IMR-90 (cell line): ENCODE measurements at regions not wholly inside any gene's neighbourhood (a gene's known extent, or its start where the extent isn't known, plus 50 kb on each side); places are given as distances from the start of the nearest gene placed in this dataset.

Source experiments
- ATAC-seq: fragments of 200-7000 bp; cut with Tn5 transposase; 2 replicates; pipeline ENCODE4 v1.9.1; 2020; ENCODE audit warnings: low read depth, mild to moderate bottlenecking, moderate library complexity
- BruUV-seq: library from RNA; stranded (reverse); fragments of 400-500 nt; replicated peaks from 2 replicates; lab custom pipeline; 2021; lab: Mats Ljungman, UMichigan
- CTCF ChIA-PET: fragments of 300-600 bp; formaldehyde crosslinking; extraction: SDS; loops from one replicate; lab custom pipeline; 2021; ENCODE audit warnings: antibody characterized with exemption; lab: Yijun Ruan, JAX
- POLR2A ChIA-PET: fragments of 300-600 bp; sonication (Branson Sonifier 250); formaldehyde crosslinking; loops from one replicate; lab custom pipeline; 2022; ENCODE audit warnings: antibody characterized with exemption; ENCODE audit not compliant: unreplicated experiment; lab: Charles Lee
- DNase-seq: peaks from one replicate; pipeline ENCODE4 v3.0.0; 2013
- H2AFZ ChIP-seq: replicated peaks from 2 replicates; pipeline ENCODE3; 2013; ENCODE audit warnings: low read length, mild to moderate bottlenecking; ENCODE audit not compliant: poor library complexity
- H2AK5ac ChIP-seq: 2 replicates; pipeline ENCODE4 v1.6.1; 2013; ENCODE audit warnings: low read depth, low read length, inconsistent platforms
- H2AK9ac ChIP-seq: replicated peaks from 2 replicates; pipeline ENCODE3; 2013; ENCODE audit warnings: mild to moderate bottlenecking, low read depth, low read length, moderate library complexity; ENCODE audit not compliant: poor library complexity
- H2BK120ac ChIP-seq: 2 replicates; pipeline ENCODE4 v1.6.1; 2013; ENCODE audit warnings: low read depth, low read length, inconsistent platforms
- H2BK15ac ChIP-seq: 3 replicates; pipeline ENCODE4 v1.6.1; 2013; ENCODE audit warnings: low read depth, low read length, inconsistent platforms
- H2BK20ac ChIP-seq: 2 replicates; pipeline ENCODE4 v1.6.1; 2013; ENCODE audit warnings: low read depth, mild to moderate bottlenecking, inconsistent platforms, low read length, moderate library complexity
- H2BK5ac ChIP-seq: 2 replicates; pipeline ENCODE4 v1.6.1; 2013; ENCODE audit warnings: mild to moderate bottlenecking, low read depth, low read length, inconsistent platforms; ENCODE audit not compliant: poor library complexity, severe bottlenecking
- H3K14ac ChIP-seq: replicated peaks from 2 replicates; pipeline ENCODE4 v1.6.1; 2013; ENCODE audit warnings: low read depth, low read length, inconsistent platforms
- H3K18ac ChIP-seq: 2 replicates; pipeline ENCODE4 v1.6.1; 2013; ENCODE audit warnings: low read depth, low read length, control low read depth
- H3K23ac ChIP-seq: 2 replicates; pipeline ENCODE4 v1.6.1; 2013; ENCODE audit warnings: low read depth, low read length, inconsistent platforms
- H3K27ac ChIP-seq: 2 replicates; pipeline ENCODE4 v1.5.1; 2013; ENCODE audit warnings: mild to moderate bottlenecking, control low read depth, low read length; ENCODE audit not compliant: insufficient read depth
- H3K27me3 ChIP-seq: 2 replicates; pipeline ENCODE4 v1.6.1; 2013; ENCODE audit warnings: low read length; ENCODE audit not compliant: control insufficient read depth, insufficient read depth
- H3K36me3 ChIP-seq: 2 replicates; pipeline ENCODE4 v1.6.1; 2013; ENCODE audit warnings: low read length, mixed read lengths; ENCODE audit not compliant: control insufficient read depth, insufficient read depth
- H3K4ac ChIP-seq: 2 replicates; pipeline ENCODE4 v1.6.1; 2013; ENCODE audit warnings: low read depth, low read length, inconsistent platforms
- H3K4me1 ChIP-seq: 2 replicates; pipeline ENCODE4 v1.6.1; 2013; ENCODE audit warnings: low read length, mixed read lengths; ENCODE audit not compliant: control insufficient read depth, insufficient read depth
- H3K4me2 ChIP-seq: 2 replicates; pipeline ENCODE4 v1.6.1; 2013; ENCODE audit warnings: low read depth, mild to moderate bottlenecking, control low read depth, low read length, moderate library complexity
- H3K4me3 ChIP-seq: 2 replicates; pipeline ENCODE4 v1.5.1; 2013; ENCODE audit warnings: low read depth, mild to moderate bottlenecking, control low read depth, low read length, moderate library complexity; ENCODE audit not compliant: insufficient read depth
- H3K56ac ChIP-seq: 2 replicates; pipeline ENCODE4 v1.6.1; 2013; ENCODE audit warnings: low read length, inconsistent platforms; ENCODE audit not compliant: insufficient read depth; ENCODE audit errors: extremely low read depth
- H3K79me1 ChIP-seq, 2 experiments: 2 replicates each; pipeline ENCODE4 v1.6.1; 2013; ENCODE audit warnings: low read length in 2 of 2, inconsistent platforms in 1 of 2, low read depth in 1 of 2
- H3K9ac ChIP-seq: 2 replicates; pipeline ENCODE4 v1.6.1; 2013; ENCODE audit warnings: low read depth, low read length, control low read depth
- H3K9me1 ChIP-seq: 2 replicates; pipeline ENCODE4 v1.6.1; 2013; ENCODE audit warnings: low read length, inconsistent platforms; ENCODE audit not compliant: insufficient read depth
- H3K9me3 ChIP-seq: 2 replicates; pipeline ENCODE4 v1.6.1; 2013; ENCODE audit warnings: low read length; ENCODE audit not compliant: control insufficient read depth, insufficient read depth
- H4K20me1 ChIP-seq: 2 replicates; pipeline ENCODE4 v1.6.1; 2013; ENCODE audit warnings: low read length, inconsistent platforms; ENCODE audit not compliant: insufficient read depth
- H4K5ac ChIP-seq: 2 replicates; pipeline ENCODE4 v1.6.1; 2013; ENCODE audit warnings: mild to moderate bottlenecking, low read depth, low read length, control low read depth
- H4K8ac ChIP-seq, 2 experiments: 2 replicates each; pipeline ENCODE4 v1.6.1; 2013; ENCODE audit warnings: low read depth in 2 of 2, low read length in 2 of 2, control low read depth in 1 of 2, inconsistent platforms in 1 of 2
- H4K91ac ChIP-seq: 2 replicates; pipeline ENCODE4 v1.6.1; 2013; ENCODE audit warnings: low read depth, low read length, inconsistent platforms; ENCODE audit not compliant: insufficient read depth
- CEBPB ChIP-seq: IDR thresholded peaks from 2 replicates; pipeline ENCODE4 v1.6.1; 2012; ENCODE audit warnings: low read depth, low read length, improper control_type of control experiment
- CHD1 ChIP-seq: IDR thresholded peaks from 2 replicates; pipeline ENCODE4 v1.6.1; 2012; ENCODE audit warnings: low read depth, low read length, improper control_type of control experiment
- CTCF ChIP-seq: conservative IDR thresholded peaks from 2 replicates; pipeline ENCODE4 v1.5.1; 2012; ENCODE audit warnings: mild to moderate bottlenecking, low read depth, low read length, improper control_type of control experiment
- MAFK ChIP-seq: IDR thresholded peaks from 2 replicates; pipeline ENCODE4 v1.6.1; 2012; ENCODE audit warnings: low read depth, low read length, improper control_type of control experiment
- MXI1 ChIP-seq: IDR thresholded peaks from 2 replicates; pipeline ENCODE4 v1.6.1; 2012; ENCODE audit warnings: low read depth, mild to moderate bottlenecking, low read length, moderate library complexity, borderline replicate concordance
- NFE2L2 ChIP-seq: fragments of 150-350 bp; IDR thresholded peaks from 2 replicates; pipeline ENCODE4 v1.6.1; 2016; ENCODE audit warnings: low read depth, mild to moderate bottlenecking, low read length
- POLR2A ChIP-seq: IDR thresholded peaks from 2 replicates; pipeline ENCODE4 v1.6.1; 2012; ENCODE audit warnings: mild to moderate bottlenecking, low read depth, low read length
- RAD21 ChIP-seq: IDR thresholded peaks from 2 replicates; pipeline ENCODE4 v1.6.1; 2012; ENCODE audit warnings: low read length, improper control_type of control experiment
- RCOR1 ChIP-seq: IDR thresholded peaks from 2 replicates; pipeline ENCODE4 v1.6.1; 2012; ENCODE audit warnings: mild to moderate bottlenecking, low read length, improper control_type of control experiment; ENCODE audit not compliant: insufficient replicate concordance
- RFX5 ChIP-seq: IDR thresholded peaks from 2 replicates; pipeline ENCODE4 v1.8.0; 2012; ENCODE audit warnings: low read depth, mild to moderate bottlenecking, low read length, moderate library complexity
- SMC3 ChIP-seq: fragments of 150-350 bp; IDR thresholded peaks from 2 replicates; pipeline ENCODE4 v1.6.1; 2016; ENCODE audit warnings: low read depth, mild to moderate bottlenecking, antibody characterized with exemption, low read length, moderate library complexity
- USF2 ChIP-seq: fragments of 150-350 bp; IDR thresholded peaks from 2 replicates; pipeline ENCODE4 v1.6.1; 2017; ENCODE audit warnings: mild to moderate bottlenecking, antibody characterized with exemption, low read length, low read depth
- WGBS, 2 experiments: methylation state at CpG; one replicate each; pipeline versions ENCODE4 v1.1.5 to v1.1.7; 2013; ENCODE audit warnings: missing lambda C conversion rate in 2 of 2; ENCODE audit not compliant: insufficient read length in 1 of 2; ENCODE audit errors: extremely low coverage in 2 of 2; 5-methylcytosine and 5-hydroxymethylcytosine counted together
- dilution Hi-C: fragments of 300-500 bp; cut with HindIII; formaldehyde crosslinking; loops from one replicate; pipeline ENCODE4 v1.14.3; 2018; ENCODE audit warnings: low sequenced_read_pairs; ENCODE audit not compliant: unreplicated experiment
- in situ Hi-C: fragments of 300-500 bp; cut with MboI; formaldehyde crosslinking; loops from 3 replicates; pipeline ENCODE4 v1.14.3; 2019; ENCODE audit warnings: low sequenced_read_pairs, inconsistent platforms, mixed read lengths
- intact Hi-C: fragments of 100-400 bp; cut with micrococcal nuclease; formaldehyde crosslinking; loops from 2 replicates; pipeline ENCODE4 v1.10.0; 2022

GRCh38 chr10:94112321-94112720, 118.6 kb downstream of the PLCE1 start:
- WGBS, 2 experiments = no CpG with 5 or more reads among the region's 2 CpGs
- no peak overlapping the region for H2BK120ac ChIP-seq
- no peaks in the 10 kb centered on the region for H3K9me3 ChIP-seq
- H2AFZ ChIP-seq = no peak overlapping the region
- H3K36me3 ChIP-seq = no peaks in the 10 kb centered on the region
- H3K27ac ChIP-seq = no peak overlapping the region
- H3K79me1 ChIP-seq = no peaks in the 10 kb centered on the region
- no peak overlapping the region for H3K56ac ChIP-seq
- H4K91ac ChIP-seq = no peak overlapping the region
- CTCF ChIA-PET = no interaction called here
- intact Hi-C loops (no loop called here), in situ Hi-C loops (no loop called here), dilution Hi-C loops (no loop called here)
- no peak overlapping the region for H2AK5ac ChIP-seq
- H3K27me3 ChIP-seq = no peaks in the 10 kb centered on the region
- peaks cover 8% of the 10 kb centered on the region for H3K9me1 ChIP-seq
- no peak overlapping the region for H3K18ac ChIP-seq
- H3K4me1 ChIP-seq = peaks cover 7% of the 10 kb centered on the region
- H4K8ac ChIP-seq = no peak overlapping the region
- H3K14ac ChIP-seq = no peak overlapping the region
- no peak overlapping the region for H2BK15ac ChIP-seq
- no peak overlapping the region for H3K9ac ChIP-seq
- no peak overlapping the region for H4K5ac ChIP-seq
- no peak overlapping the region for H3K4ac ChIP-seq
- no peak overlapping the region for H3K23ac ChIP-seq
- TF ChIP-seq POLR2A = no peak
- TF ChIP-seq RAD21 = no peak
- TF ChIP-seq RFX5 = no peak
- no peak for TF ChIP-seq MXI1
- TF ChIP-seq RCOR1 = no peak
- TF ChIP-seq MAFK = no peak
- TF ChIP-seq SMC3 = no peak
- TF ChIP-seq NFE2L2 = no peak
- TF ChIP-seq CHD1 = no peak
- no peak for TF ChIP-seq USF2
- no peak for TF ChIP-seq CEBPB
- no peak for TF ChIP-seq CTCF
- POLR2A ChIA-PET = no interaction called here
- no peak overlapping the region for H3K4me2 ChIP-seq
- no peak overlapping the region for H2BK20ac ChIP-seq
- no peak overlapping the region for H3K4me3 ChIP-seq
- H2BK5ac ChIP-seq = no peak overlapping the region
- no TSS peak for BruUV-seq
- DNase-seq (no peak), ATAC-seq (no peak)
- H4K20me1 ChIP-seq = peaks cover 4% of the 10 kb centered on the region; the same call in 1 of the 2 replicates
- no peak overlapping the region for H2AK9ac ChIP-seq
